ENCODE measurements at regions not wholly inside any gene's neighbourhood (a gene's known extent, or its start where the extent isn't known, plus 50 kb on each side); places are given as distances from the start of the nearest gene placed in this dataset.
"Not testable (repeated sequence)": the region's sequence is repeated elsewhere in the genome, so short reads cannot be mapped to it uniquely, and the experiment has no call there.

DNA sequence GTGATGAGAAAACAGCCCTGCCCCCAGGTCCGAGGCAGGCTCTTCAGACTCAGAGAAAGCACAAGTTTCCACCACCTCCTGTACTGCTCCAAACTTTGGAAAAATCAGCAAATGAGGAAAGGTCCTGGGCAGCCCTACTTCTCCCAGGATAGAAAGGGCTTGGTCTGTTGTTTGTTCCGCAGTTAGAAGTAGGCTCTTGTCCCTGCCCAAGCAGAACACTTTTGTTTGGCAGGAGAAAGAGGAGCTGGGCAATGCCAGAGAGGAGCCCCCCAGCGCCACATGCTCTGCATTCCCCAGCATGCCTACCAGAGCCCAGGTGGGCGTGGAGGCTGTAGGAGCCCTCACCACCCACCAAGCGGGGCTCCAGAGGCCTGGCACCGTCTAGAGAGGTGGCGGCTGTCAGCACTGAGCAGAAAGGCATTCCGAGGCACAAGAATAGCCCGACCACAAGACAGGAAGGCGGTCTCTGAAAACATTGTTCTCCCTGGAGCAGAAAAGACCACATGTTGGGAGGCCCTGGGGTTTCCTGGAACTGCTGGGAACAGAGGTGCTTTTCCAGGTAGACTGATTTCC, 90.3 kb upstream of the CD82 start:
- 45% methylated on average over 10 of the region's 10 CpGs for WGBS
- H3K4me3 ChIP-seq (ENCODE audit: low read length), result no peak overlapping the region
- H3K27ac ChIP-seq (ENCODE audit: low read length), result no peak overlapping the region
- H3K27me3 ChIP-seq (ENCODE audit: control insufficient read depth, insufficient read depth), result no peaks in the 10 kb centered on the region
- DNase-seq (no peak), ATAC-seq (peak; percentile 54 to 58)
- no peaks in the 10 kb centered on the region for H3K9me3 ChIP-seq (ENCODE audit: control insufficient read depth, low read length)
- intact Hi-C loops (cut with DNase I), result no loop called here
- peaks cover 5% of the 10 kb centered on the region for H3K4me1 ChIP-seq (ENCODE audit: control insufficient read depth, insufficient read depth, low read length)

DNA sequence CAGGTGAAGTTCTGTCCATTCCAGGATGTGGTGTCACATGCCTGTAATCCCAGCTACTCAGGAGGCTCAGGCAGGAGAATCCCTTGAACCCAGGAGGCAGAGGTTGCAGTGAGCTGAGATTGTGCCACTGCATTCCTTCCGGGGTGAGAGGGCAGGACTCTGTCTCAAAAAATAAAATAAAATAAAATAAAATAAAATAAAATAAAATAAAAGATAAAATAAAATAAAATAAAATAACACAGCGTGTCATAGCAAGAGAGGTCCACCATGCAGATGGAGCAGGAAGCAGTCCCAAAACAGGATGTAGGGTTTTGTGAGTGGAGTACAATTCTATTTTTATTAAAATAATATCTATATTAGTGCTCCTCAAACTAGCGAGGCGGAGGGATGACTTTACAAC, 83.1 kb upstream of the CD82 start:
- H3K4me1 ChIP-seq (ENCODE audit: control insufficient read depth, insufficient read depth, low read length); DNase-seq; ATAC-seq; H3K27ac ChIP-seq (ENCODE audit: low read length); H3K4me3 ChIP-seq (ENCODE audit: low read length); H3K9me3 ChIP-seq (ENCODE audit: control insufficient read depth, low read length); intact Hi-C loops (cut with DNase I); H3K27me3 ChIP-seq (ENCODE audit: control insufficient read depth, insufficient read depth): not testable (repeated sequence)
- WGBS, result 74% methylated on average over 4 of the region's 4 CpGs

DNA sequence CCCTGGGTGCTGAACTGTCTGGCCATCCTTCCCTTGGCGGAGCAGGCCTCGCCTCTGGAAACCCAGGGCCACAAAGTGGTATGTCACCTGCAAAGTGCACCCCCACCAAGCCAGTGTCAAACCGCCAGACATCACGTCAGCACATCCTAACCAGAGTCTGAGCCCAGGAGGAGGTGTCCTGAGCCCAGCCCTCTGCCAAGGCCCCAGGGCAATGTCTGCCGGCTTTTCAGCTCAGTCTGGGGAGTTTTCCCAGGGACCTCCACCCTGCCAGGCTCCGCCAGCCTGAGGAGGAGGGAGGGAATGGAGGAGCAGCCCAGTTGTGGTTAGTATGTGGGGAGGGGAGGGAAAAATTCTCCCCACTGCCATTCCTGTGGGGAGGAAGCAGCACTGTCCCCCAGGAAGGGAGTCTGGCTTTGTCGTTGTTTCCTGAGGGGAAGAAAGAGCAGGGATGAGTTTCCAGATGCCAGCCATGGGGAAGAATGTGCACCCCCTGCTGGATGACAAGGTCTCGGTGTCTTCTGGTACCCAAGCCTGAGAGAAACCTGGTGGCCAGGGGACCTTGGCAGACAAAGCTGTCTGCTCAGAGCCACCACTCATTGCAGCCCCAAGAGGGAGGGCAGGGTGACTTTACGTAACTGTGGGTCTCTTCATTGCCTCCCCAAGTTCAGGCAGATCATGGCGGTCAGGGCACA, 81.4 kb upstream of the CD82 start:
- Histone ChIP-seq H3K4me3 (ENCODE audit: low read length) (no peak overlapping the region), H3K27me3 (ENCODE audit: control insufficient read depth, insufficient read depth) (no peaks in the 10 kb centered on the region), H3K27ac (ENCODE audit: low read length) (no peak overlapping the region), H3K9me3 (ENCODE audit: control insufficient read depth, low read length) (no peaks in the 10 kb centered on the region), H3K4me1 (ENCODE audit: control insufficient read depth, insufficient read depth, low read length) (no peaks in the 10 kb centered on the region)
- WGBS, result 78% methylated on average over 10 of the region's 10 CpGs
- intact Hi-C loops (cut with DNase I), result no loop called here
- ATAC-seq (no peak), DNase-seq (no peak)

DNA sequence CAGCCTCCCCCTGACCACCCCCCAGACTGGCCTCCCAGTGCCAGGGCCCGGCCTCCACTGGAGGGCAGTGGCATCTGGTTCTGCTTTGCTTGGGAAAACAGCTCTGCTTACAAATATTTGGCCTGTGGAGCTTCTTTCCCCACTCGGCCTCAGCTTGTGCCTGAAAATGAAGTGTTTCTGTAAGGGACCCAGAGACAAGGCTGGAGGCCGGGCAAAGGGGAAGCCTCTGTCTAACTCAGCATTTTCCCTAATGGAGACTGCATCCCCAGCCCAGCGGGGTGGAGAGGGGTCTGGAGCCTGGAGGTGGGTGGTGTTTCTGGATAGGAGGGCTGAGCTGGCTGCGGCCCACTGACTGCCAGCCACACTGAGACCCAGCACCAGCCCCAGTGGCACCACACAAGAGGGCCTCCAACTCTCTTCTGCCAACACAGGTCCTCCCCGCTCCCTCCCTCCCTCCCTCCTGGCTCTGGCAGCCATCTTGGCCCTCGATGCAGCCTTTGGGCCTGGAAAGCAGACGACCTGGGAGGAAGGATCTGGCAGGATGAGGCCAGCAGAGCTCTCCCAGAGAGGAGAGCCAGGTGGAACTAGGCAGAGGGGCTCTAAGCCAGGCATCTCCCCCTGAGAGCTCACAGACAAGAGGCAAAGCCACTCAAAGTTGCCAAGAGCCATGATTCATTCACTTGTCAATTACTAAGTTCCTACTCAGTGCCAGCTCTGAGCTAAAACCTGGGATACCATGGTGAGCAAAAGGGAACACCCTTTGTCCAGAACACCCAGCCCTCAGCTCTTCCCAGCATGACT, 77.1 kb upstream of the CD82 start:
- no peaks in the 10 kb centered on the region for H3K9me3 ChIP-seq (ENCODE audit: control insufficient read depth, low read length)
- ATAC-seq (no peak), DNase-seq (no peak)
- no peak overlapping the region for H3K4me3 ChIP-seq (ENCODE audit: low read length)
- 83% methylated on average over 8 of the region's 8 CpGs for WGBS
- H3K27me3 ChIP-seq (ENCODE audit: control insufficient read depth, insufficient read depth), result no peaks in the 10 kb centered on the region
- H3K27ac ChIP-seq (ENCODE audit: low read length), result no peak overlapping the region
- no peaks in the 10 kb centered on the region for H3K4me1 ChIP-seq (ENCODE audit: control insufficient read depth, insufficient read depth, low read length)
- intact Hi-C loops (cut with DNase I), result no loop called here

DNA sequence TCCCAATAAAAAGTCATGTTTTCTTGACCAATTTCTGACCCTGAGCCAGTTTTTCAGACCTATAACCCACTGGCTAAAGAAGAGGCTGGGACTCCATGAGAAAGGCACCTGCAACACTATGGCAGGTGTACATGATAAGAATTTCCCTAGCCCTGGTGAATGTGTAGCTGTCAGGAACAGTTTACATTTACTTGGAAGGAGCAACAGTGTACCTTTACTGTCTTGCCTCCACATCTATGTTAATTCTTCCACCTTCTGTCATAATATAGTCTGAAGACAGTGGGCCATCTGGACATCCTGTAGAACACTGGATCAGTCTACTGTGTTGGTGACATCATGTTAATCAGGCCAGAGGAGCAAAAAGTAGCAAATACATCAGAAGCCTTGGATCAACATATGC, 72.1 kb upstream of the CD82 start:
- no peak for ATAC-seq
- H3K27me3 ChIP-seq (ENCODE audit: control insufficient read depth, insufficient read depth), result no peaks in the 10 kb centered on the region
- H3K9me3 ChIP-seq (ENCODE audit: control insufficient read depth, low read length), result no peaks in the 10 kb centered on the region
- no peak overlapping the region for H3K4me3 ChIP-seq (ENCODE audit: low read length)
- H3K4me1 ChIP-seq (ENCODE audit: control insufficient read depth, insufficient read depth, low read length), result no peaks in the 10 kb centered on the region
- intact Hi-C loops (cut with DNase I), result no loop called here
- H3K27ac ChIP-seq (ENCODE audit: low read length), result no peak overlapping the region
- no peak for DNase-seq

DNA sequence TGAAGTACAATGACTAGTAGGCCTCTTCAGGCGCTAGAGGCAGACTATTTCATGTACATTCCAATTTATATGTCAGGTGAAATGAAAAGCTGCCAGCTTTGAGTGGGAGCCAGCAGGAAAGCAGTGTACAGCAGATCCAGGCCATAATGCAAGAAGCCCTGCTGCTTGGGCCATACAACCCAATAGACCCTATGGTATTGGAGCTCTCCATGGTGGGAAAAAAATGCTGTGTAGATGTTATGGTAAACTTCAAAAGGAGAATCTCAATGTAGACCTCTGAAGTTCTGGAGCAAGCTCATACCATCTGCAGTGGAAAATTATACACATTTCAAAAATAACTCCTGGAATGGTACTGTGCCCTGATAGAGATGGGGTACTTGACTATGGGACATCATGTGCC, 71.5 kb upstream of the CD82 start:
- H3K27me3 ChIP-seq (ENCODE audit: control insufficient read depth, insufficient read depth), result no peaks in the 10 kb centered on the region
- intact Hi-C loops (cut with DNase I), result no loop called here
- DNase-seq (no peak), ATAC-seq (no peak)
- no peaks in the 10 kb centered on the region for H3K4me1 ChIP-seq (ENCODE audit: control insufficient read depth, insufficient read depth, low read length)
- no peak overlapping the region for H3K27ac ChIP-seq (ENCODE audit: low read length)
- no peak overlapping the region for H3K4me3 ChIP-seq (ENCODE audit: low read length)
- no peaks in the 10 kb centered on the region for H3K9me3 ChIP-seq (ENCODE audit: control insufficient read depth, low read length)
- 96% methylated on average over 1 of the region's 1 CpG for WGBS

DNA sequence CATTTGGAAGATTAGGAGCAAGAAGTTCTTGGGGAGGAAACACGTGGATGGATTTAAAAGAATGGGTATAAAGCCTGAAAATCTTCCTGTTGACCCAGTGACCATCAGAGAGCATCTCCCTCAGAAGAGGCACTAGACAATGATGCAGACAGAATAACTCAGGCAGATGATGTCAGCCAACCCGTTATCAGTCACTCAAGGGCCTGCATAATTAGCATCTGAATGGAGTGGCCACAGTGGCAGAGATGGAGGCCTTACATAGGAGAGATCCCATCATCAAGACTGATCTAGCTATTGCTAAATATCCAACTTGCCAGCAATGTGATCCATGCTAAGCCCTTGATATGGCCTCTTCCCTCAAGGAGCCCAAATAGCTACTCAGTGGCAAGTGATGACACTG, 70.7 kb upstream of the CD82 start:
- Histone ChIP-seq H3K27ac (ENCODE audit: low read length) (no peak overlapping the region), H3K9me3 (ENCODE audit: control insufficient read depth, low read length) (no peaks in the 10 kb centered on the region), H3K4me1 (ENCODE audit: control insufficient read depth, insufficient read depth, low read length) (no peaks in the 10 kb centered on the region), H3K27me3 (ENCODE audit: control insufficient read depth, insufficient read depth) (no peaks in the 10 kb centered on the region), H3K4me3 (ENCODE audit: low read length) (no peak overlapping the region)
- DNase-seq (no peak), ATAC-seq (no peak)
- 63% methylated on average over 2 of the region's 2 CpGs for WGBS
- intact Hi-C loops (cut with DNase I), result no loop called here

DNA sequence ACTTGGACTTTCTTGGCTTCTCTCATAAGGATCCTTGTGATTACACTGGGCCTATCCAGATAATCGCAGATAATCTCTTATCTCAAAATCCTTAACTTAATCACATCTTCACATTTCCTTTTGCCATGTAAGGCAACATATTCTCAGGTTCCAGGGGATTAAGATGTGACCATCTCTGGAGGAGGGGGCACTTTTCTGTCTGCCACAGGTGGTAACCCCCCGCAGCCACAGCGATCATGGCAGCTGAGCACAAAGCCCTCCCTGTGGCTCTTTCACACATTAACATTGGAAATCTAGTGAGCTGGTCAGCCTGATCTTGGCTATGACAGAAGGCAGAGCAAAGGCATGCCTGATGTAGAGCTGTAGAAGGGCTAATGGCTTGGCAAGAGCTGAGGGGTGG, 69.1 kb upstream of the CD82 start:
- 89% methylated on average over 3 of the region's 3 CpGs for WGBS
- Histone ChIP-seq H3K4me3 (ENCODE audit: low read length) (no peak overlapping the region), H3K27ac (ENCODE audit: low read length) (no peak overlapping the region), H3K9me3 (ENCODE audit: control insufficient read depth, low read length) (no peaks in the 10 kb centered on the region), H3K4me1 (ENCODE audit: control insufficient read depth, insufficient read depth, low read length) (no peaks in the 10 kb centered on the region), H3K27me3 (ENCODE audit: control insufficient read depth, insufficient read depth) (no peaks in the 10 kb centered on the region)
- intact Hi-C loops (cut with DNase I), result no loop called here
- ATAC-seq (no peak), DNase-seq (no peak)

DNA sequence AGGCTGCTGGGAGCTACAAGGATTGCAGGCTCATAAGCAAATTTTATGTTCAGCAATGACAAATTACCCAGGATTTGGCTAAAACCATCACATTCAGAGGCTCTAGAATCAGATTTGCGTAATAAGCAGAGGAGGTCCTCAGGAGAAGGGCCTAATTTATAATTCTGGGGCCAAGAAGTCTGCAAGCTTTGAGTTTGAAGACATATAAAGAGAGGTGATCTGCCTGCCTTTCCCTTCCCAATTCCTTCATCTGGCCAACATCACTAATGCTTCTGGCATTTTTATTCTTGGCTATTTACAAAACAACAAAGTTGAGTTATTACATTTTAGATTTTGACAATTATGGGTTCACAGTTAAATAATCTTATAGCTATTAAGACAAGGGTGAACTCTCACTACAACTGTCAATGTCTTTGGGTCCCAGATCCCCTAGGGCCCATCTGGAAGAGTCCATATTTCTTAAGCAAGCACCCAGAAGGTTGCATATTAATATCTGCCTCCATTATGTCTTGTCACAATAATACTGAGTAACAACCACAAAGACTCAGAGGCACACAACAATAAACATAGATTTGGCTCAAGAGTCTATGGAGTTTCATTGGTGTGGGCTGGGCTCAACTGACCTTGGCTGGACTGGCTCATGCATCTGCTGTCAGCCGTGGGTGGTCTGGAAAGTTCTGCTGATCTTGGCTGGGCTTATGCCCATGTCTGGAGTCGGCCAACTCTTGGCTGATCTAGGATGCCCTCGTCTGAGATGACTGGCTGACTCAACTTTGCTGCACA, 67.2 kb upstream of the CD82 start:
- no peaks in the 10 kb centered on the region for H3K4me1 ChIP-seq (ENCODE audit: control insufficient read depth, insufficient read depth, low read length)
- 54% methylated on average over 4 of the region's 4 CpGs for WGBS
- intact Hi-C loops (cut with DNase I), result no loop called here
- no peaks in the 10 kb centered on the region for H3K9me3 ChIP-seq (ENCODE audit: control insufficient read depth, low read length)
- DNase-seq (no peak), ATAC-seq (peak in 1 of 2 donors; percentile 27)
- H3K27ac ChIP-seq (ENCODE audit: low read length), result no peak overlapping the region
- H3K27me3 ChIP-seq (ENCODE audit: control insufficient read depth, insufficient read depth), result no peaks in the 10 kb centered on the region
- H3K4me3 ChIP-seq (ENCODE audit: low read length), result no peak overlapping the region

DNA sequence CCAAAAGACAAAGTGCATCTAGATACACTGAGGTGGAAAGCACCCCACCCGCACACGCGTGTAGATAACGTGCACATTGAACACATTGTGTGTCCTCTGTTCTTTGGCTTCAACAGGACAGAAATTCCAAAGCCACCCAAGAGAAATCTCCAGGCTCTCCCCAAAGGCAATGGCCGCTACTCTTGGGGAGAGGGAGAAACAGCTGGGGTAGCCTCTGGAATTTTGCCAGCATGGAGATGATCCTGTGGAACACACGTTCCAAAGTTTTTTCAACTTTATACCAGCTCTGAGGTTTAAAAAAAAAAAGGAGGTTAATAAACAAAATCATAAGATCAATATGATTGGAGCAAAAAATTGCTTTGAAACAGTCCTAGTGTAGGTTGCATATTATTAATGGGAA, 63.0 kb upstream of the CD82 start:
- 86% methylated on average over 6 of the region's 6 CpGs for WGBS
- Histone ChIP-seq H3K27me3 (ENCODE audit: control insufficient read depth, insufficient read depth) (no peaks in the 10 kb centered on the region), H3K4me3 (ENCODE audit: low read length) (no peak overlapping the region), H3K27ac (ENCODE audit: low read length) (no peak overlapping the region), H3K4me1 (ENCODE audit: control insufficient read depth, insufficient read depth, low read length) (no peaks in the 10 kb centered on the region), H3K9me3 (ENCODE audit: control insufficient read depth, low read length) (no peaks in the 10 kb centered on the region)
- DNase-seq (no peak), ATAC-seq (no peak)
- intact Hi-C loops (cut with DNase I), result no loop called here

DNA sequence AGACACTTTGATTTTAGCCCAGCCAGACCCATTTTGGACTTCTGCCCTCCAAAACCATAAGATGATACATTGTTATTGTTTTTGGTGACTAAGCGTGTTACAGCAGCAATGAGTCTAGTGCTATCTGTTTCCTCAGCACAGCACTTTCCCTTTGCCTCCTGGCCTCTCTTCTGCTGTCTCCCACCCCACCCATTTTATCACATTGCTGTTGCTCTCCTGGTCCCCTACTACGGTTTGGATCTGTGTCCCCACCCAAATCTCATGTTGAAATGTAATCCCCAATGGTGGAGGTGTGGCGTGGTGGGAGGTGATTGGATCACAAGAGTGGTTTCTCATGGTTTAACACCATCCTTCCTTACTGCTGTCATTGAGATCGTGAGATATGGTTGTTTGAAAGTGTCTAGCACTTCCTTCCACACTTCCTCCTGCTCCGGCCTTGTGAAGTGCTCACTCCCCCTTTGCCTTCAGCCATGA, 59.8 kb upstream of the CD82 start:
- DNase-seq, result no peak
- Histone ChIP-seq H3K9me3 (ENCODE audit: control insufficient read depth, low read length) (no peaks in the 10 kb centered on the region), H3K4me3 (ENCODE audit: low read length) (no peak overlapping the region), H3K27ac (ENCODE audit: low read length) (no peak overlapping the region), H3K27me3 (ENCODE audit: control insufficient read depth, insufficient read depth) (no peaks in the 10 kb centered on the region), H3K4me1 (ENCODE audit: control insufficient read depth, insufficient read depth, low read length) (no peaks in the 10 kb centered on the region)
- no peak for ATAC-seq
- intact Hi-C loops (cut with DNase I), result no loop called here
- WGBS, result 63% methylated on average over 5 of the region's 5 CpGs

All from right cardiac atrium (tissue), 5 donors.